ENCODE measurements at regions not wholly inside any gene's neighbourhood (a gene's known extent, or its start where the extent isn't known, plus 50 kb on each side); places are given as distances from the start of the nearest gene placed in this dataset.

- no peak for TF ChIP-seq POLR2A (IDR thresholded peaks at IDR 0.05)
- TF ChIP-seq, protein P1, sequence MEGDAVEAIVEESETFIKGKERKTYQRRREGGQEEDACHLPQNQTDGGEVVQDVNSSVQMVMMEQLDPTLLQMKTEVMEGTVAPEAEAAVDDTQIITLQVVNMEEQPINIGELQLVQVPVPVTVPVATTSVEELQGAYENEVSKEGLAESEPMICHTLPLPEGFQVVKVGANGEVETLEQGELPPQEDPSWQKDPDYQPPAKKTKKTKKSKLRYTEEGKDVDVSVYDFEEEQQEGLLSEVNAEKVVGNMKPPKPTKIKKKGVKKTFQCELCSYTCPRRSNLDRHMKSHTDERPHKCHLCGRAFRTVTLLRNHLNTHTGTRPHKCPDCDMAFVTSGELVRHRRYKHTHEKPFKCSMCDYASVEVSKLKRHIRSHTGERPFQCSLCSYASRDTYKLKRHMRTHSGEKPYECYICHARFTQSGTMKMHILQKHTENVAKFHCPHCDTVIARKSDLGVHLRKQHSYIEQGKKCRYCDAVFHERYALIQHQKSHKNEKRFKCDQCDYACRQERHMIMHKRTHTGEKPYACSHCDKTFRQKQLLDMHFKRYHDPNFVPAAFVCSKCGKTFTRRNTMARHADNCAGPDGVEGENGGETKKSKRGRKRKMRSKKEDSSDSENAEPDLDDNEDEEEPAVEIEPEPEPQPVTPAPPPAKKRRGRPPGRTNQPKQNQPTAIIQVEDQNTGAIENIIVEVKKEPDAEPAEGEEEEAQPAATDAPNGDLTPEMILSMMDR (IDR thresholded peaks at IDR 0.05): no peak
Observed at GRCh38 chr6:122904166-122904565, 91.9 kb upstream of the CLVS2 start.

Data from body of pancreas (tissue), 4 donors.